ENCODE measurements at regions not wholly inside any gene's neighbourhood (a gene's known extent, or its start where the extent isn't known, plus 50 kb on each side); places are given as distances from the start of the nearest gene placed in this dataset.
A peak's percentile ranks its signal among the peaks of the same experiment; 100 is the strongest.

- BruUV-seq (replicated peaks): no TSS peak
- TF ChIP-seq FOS (IDR thresholded peaks at IDR 0.05; ENCODE audit: borderline replicate concordance, insufficient read depth, low read length): no peak
- no peak for TF ChIP-seq POLR2A (IDR thresholded peaks at IDR 0.05; ENCODE audit: low read depth, low read length)
- no peak for TF ChIP-seq GATA2 (IDR thresholded peaks at IDR 0.05; ENCODE audit: insufficient read depth, insufficient read length, low read depth, low read length)
- TF ChIP-seq CTCF (IDR thresholded peaks at IDR 0.05; ENCODE audit: extremely low read depth in 1 of 2, insufficient read depth in 1 of 2, low read depth in 1 of 2, low read length in 2 of 2): no peak
- no peak for TF ChIP-seq JUN (IDR thresholded peaks at IDR 0.05; ENCODE audit: borderline replicate concordance, insufficient read depth, insufficient read length, low read depth)
- TF ChIP-seq POLR2AphosphoS5 (IDR thresholded peaks at IDR 0.05; ENCODE audit: insufficient read depth, low read depth, low read length): no peak
- TF ChIP-seq EZH2 (IDR thresholded peaks at IDR 0.05; ENCODE audit: borderline replicate concordance, low read depth, low read length, severe bottlenecking): no peak
- no peak for TF ChIP-seq MAX (IDR thresholded peaks at IDR 0.05; ENCODE audit: insufficient read depth, insufficient read length)
- Histone ChIP-seq H3K27ac (ENCODE audit: insufficient read depth, low read depth, low read length) (no peak overlapping the region), H3K27me3 (ENCODE audit: control insufficient read depth in 2 of 2, insufficient read depth in 2 of 2, low read length in 2 of 2) (no peaks in the 10 kb centered on the region), H3K9ac (replicated peaks; ENCODE audit: extremely low read depth, insufficient read depth, low read length) (no peak overlapping the region), H3K36me3 (ENCODE audit: control insufficient read depth in 2 of 2, extremely low read depth in 1 of 2, insufficient read depth in 2 of 2, low read length in 2 of 2) (no peaks in the 10 kb centered on the region), H2AFZ (ENCODE audit: low read depth, low read length) (no peak overlapping the region), H3K9me1 (replicated peaks; ENCODE audit: control insufficient read depth, extremely low read depth, insufficient read depth, low read length) (no peaks in the 10 kb centered on the region), H3K4me3 (replicated peaks in 1 of 3; ENCODE audit: insufficient read depth in 1 of 3, low read depth in 1 of 3, low read length in 3 of 3) (no peak overlapping the region), H3K9me3 (replicated peaks; ENCODE audit: control insufficient read depth, insufficient read depth, low read length) (no peaks in the 10 kb centered on the region), H3K79me2 (ENCODE audit: control insufficient read depth, insufficient read depth, low read length) (no peaks in the 10 kb centered on the region), H4K20me1 (replicated peaks; ENCODE audit: control insufficient read depth, extremely low read depth, insufficient read depth, low read length) (no peaks in the 10 kb centered on the region), H3K4me2 (ENCODE audit: insufficient read depth, low read length) (no peak overlapping the region), H3K4me1 (ENCODE audit: control insufficient read depth, extremely low read depth, insufficient read depth, low read length) (no peaks in the 10 kb centered on the region)
- dilution Hi-C loops (cut with MboI; ENCODE audit: extremely low pct_ligation_motif_present, low sequenced_read_pairs): no loop called here
- CTCF ChIA-PET: no interaction called here
- intact Hi-C loops (cut with micrococcal nuclease): no loop called here
- POLR2A ChIA-PET: no interaction called here
- DNase-seq (ENCODE audit: low read depth, low spot score) (peak; percentile 41), FAIRE-seq (peak; percentile 76)
These were observed 89.5 kb upstream of the ATP2B2 start for GRCh38 chr3:10594915-10595314.
